ENCODE measurements at regions not wholly inside any gene's neighbourhood (a gene's known extent, or its start where the extent isn't known, plus 50 kb on each side); places are given as distances from the start of the nearest gene placed in this dataset.

DNA sequence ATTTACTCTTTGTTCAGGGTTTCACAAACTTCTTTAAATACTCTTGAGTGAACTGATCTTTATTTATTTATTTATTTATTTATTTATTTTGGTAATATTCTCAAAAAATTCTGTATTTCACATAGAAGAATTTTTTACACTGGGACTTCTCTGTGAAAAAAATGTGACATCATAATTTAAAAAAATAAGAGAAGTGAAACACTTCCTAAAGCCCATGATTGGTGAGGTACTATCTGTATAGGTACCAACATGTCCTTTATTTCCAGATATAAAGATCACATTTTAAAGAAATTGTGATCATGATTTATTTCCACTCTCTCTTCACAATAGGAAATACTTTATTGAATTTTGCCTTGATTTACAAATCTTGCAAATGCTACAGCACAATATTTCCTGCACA is 497.1 kb downstream of the FAT4 start:
- no peaks in the 10 kb centered on the region for H3K4me1 Mint-ChIP-seq

GRCh38 chr4:125826801-125827695 is 512.3 kb downstream of the FAT4 start:
- DNase-seq (ENCODE audit: low read depth, low spot score) = no peak
- no peaks in the 10 kb centered on the region for H3K36me3 Mint-ChIP-seq (ENCODE audit: low read depth)
- peaks cover 8% of the 10 kb centered on the region for H3K4me1 Mint-ChIP-seq
- no peaks in the 10 kb centered on the region for H3K27me3 Mint-ChIP-seq (ENCODE audit: low read depth)
- H3K4me3 Mint-ChIP-seq = no peak overlapping the region
- H3K9me3 Mint-ChIP-seq = no peaks in the 10 kb centered on the region
- no peak for TF ChIP-seq CTCF (conservative IDR thresholded peaks at IDR 0.05)
- peak overlapping the region; percentile 20 for H3K27ac Mint-ChIP-seq (ENCODE audit: unreplicated experiment)

More for the DNA sequence above, 497.1 kb downstream of the FAT4 start:
- Mint-ChIP-seq H3K9me3 (peaks cover 2% of the 10 kb centered on the region), H3K27ac (ENCODE audit: unreplicated experiment) (no peak overlapping the region), H3K4me3 (no peak overlapping the region), H3K27me3 (ENCODE audit: low read depth) (no peaks in the 10 kb centered on the region), H3K36me3 (ENCODE audit: low read depth) (no peaks in the 10 kb centered on the region)
- DNase-seq (ENCODE audit: low read depth, low spot score) = no peak
- no peak for TF ChIP-seq CTCF (conservative IDR thresholded peaks at IDR 0.05)

DNA sequence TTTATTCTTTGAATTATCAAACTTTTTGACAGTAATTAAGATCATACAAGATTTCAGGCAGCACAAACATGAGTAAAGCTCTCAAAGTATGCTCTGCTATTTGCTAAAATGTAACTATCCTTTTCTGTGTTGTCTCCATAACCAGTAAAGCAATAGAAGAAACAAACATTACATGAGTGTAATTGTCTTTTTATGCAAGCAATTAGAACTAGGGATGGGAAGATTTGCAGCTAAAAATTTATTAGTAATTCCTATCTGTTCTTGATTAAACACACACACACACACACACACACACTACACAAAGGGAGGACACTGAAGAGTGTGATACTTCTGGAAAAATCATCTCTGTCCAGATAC is 512.9 kb downstream of the FAT4 start:
- Mint-ChIP-seq H3K9me3 (no peaks in the 10 kb centered on the region), H3K36me3 (ENCODE audit: low read depth) (no peaks in the 10 kb centered on the region), H3K4me3 (no peak overlapping the region), H3K4me1 (peaks cover 8% of the 10 kb centered on the region), H3K27me3 (ENCODE audit: low read depth) (no peaks in the 10 kb centered on the region), H3K27ac (ENCODE audit: unreplicated experiment) (peak overlapping the region; percentile 40)
- DNase-seq (ENCODE audit: low read depth, low spot score) = no peak
- no peak for TF ChIP-seq CTCF (conservative IDR thresholded peaks at IDR 0.05)

DNA sequence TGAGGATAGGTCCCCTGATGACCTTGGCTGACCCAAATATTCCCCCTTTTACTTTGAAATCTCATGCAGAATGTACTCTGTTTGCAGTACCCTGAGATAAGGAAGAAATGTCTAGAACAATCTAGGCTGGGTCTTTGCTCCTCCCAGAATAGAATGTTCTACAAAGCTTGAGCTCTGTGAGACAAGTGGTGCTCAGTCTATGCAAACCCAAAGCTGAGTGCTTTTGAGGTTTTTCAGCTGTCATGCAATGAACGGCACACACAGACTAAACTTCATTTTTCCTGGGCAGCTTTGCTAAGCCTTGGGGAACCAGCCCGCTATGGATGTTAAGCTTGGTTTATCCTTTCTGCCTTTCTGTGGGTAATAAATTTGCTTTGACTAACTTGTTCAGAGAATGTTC is 513.6 kb downstream of the FAT4 start:
- H3K27ac Mint-ChIP-seq (ENCODE audit: unreplicated experiment) = no peak overlapping the region

GRCh38 chr4:125832161-125832560 is 517.4 kb downstream of the FAT4 start:
- Mint-ChIP-seq H3K36me3 (ENCODE audit: low read depth) (no peaks in the 10 kb centered on the region), H3K4me3 (no peak overlapping the region), H3K9me3 (no peaks in the 10 kb centered on the region), H3K27ac (ENCODE audit: unreplicated experiment) (no peak overlapping the region), H3K27me3 (ENCODE audit: low read depth) (no peaks in the 10 kb centered on the region), H3K4me1 (peaks cover under 1% of the 10 kb centered on the region)
- no peak for TF ChIP-seq CTCF (conservative IDR thresholded peaks at IDR 0.05)
- no peak for DNase-seq (ENCODE audit: low read depth, low spot score)

More for the DNA sequence above, 513.6 kb downstream of the FAT4 start:
- no peak overlapping the region for H3K4me3 Mint-ChIP-seq
- TF ChIP-seq CTCF (conservative IDR thresholded peaks at IDR 0.05) = no peak
- H3K4me1 Mint-ChIP-seq = peaks cover 8% of the 10 kb centered on the region
- H3K27me3 Mint-ChIP-seq (ENCODE audit: low read depth) = no peaks in the 10 kb centered on the region
- DNase-seq (ENCODE audit: low read depth, low spot score) = no peak
- no peaks in the 10 kb centered on the region for H3K9me3 Mint-ChIP-seq
- no peaks in the 10 kb centered on the region for H3K36me3 Mint-ChIP-seq (ENCODE audit: low read depth)

All from neural crest cell (in vitro differentiated cells).